ENCODE measurements at regions not wholly inside any gene's neighbourhood (a gene's known extent, or its start where the extent isn't known, plus 50 kb on each side); places are given as distances from the start of the nearest gene placed in this dataset.

GRCh38 chr15:35738370-35738769, 192.4 kb upstream of the DPH6 start:
- no peak overlapping the region for H3K4me3 ChIP-seq (ENCODE audit: severe bottlenecking)
- peak overlapping the region; percentile 36 for H3K27ac ChIP-seq (ENCODE audit: poor library complexity, severe bottlenecking)
- ATAC-seq (ENCODE audit: low read depth) (peak; percentile 63; the same call in 2 of the 3 replicates), DNase-seq (ENCODE audit: low spot score) (no peak)
- H3K36me3 ChIP-seq (ENCODE audit: low read depth): no peaks in the 10 kb centered on the region
- H3K4me1 ChIP-seq (ENCODE audit: insufficient read depth, poor library complexity, severe bottlenecking): peaks cover 17% of the 10 kb centered on the region
- no peaks in the 10 kb centered on the region for H3K27me3 ChIP-seq (ENCODE audit: insufficient read depth, poor library complexity, severe bottlenecking)
- TF ChIP-seq, protein P1, sequence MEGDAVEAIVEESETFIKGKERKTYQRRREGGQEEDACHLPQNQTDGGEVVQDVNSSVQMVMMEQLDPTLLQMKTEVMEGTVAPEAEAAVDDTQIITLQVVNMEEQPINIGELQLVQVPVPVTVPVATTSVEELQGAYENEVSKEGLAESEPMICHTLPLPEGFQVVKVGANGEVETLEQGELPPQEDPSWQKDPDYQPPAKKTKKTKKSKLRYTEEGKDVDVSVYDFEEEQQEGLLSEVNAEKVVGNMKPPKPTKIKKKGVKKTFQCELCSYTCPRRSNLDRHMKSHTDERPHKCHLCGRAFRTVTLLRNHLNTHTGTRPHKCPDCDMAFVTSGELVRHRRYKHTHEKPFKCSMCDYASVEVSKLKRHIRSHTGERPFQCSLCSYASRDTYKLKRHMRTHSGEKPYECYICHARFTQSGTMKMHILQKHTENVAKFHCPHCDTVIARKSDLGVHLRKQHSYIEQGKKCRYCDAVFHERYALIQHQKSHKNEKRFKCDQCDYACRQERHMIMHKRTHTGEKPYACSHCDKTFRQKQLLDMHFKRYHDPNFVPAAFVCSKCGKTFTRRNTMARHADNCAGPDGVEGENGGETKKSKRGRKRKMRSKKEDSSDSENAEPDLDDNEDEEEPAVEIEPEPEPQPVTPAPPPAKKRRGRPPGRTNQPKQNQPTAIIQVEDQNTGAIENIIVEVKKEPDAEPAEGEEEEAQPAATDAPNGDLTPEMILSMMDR (IDR thresholded peaks at IDR 0.05; ENCODE audit: poor library complexity, severe bottlenecking): no peak
- no peaks in the 10 kb centered on the region for H3K9me3 ChIP-seq (ENCODE audit: severe bottlenecking)

- H3K9me3 ChIP-seq (ENCODE audit: severe bottlenecking): no peaks in the 10 kb centered on the region
- DNase-seq (ENCODE audit: low spot score) (no peak), ATAC-seq (ENCODE audit: low read depth) (no peak)
- H3K4me1 ChIP-seq (ENCODE audit: insufficient read depth, poor library complexity, severe bottlenecking): peaks cover 17% of the 10 kb centered on the region
- no peak overlapping the region for H3K4me3 ChIP-seq (ENCODE audit: severe bottlenecking)
- H3K27ac ChIP-seq (ENCODE audit: poor library complexity, severe bottlenecking): no peak overlapping the region
- no peaks in the 10 kb centered on the region for H3K27me3 ChIP-seq (ENCODE audit: insufficient read depth, poor library complexity, severe bottlenecking)
- no peaks in the 10 kb centered on the region for H3K36me3 ChIP-seq (ENCODE audit: low read depth)
- TF ChIP-seq, protein P1 (IDR thresholded peaks at IDR 0.05; ENCODE audit: poor library complexity, severe bottlenecking): no peak
These were observed 194.8 kb upstream of the DPH6 start for GRCh38 chr15:35740761-35741160.

DNA sequence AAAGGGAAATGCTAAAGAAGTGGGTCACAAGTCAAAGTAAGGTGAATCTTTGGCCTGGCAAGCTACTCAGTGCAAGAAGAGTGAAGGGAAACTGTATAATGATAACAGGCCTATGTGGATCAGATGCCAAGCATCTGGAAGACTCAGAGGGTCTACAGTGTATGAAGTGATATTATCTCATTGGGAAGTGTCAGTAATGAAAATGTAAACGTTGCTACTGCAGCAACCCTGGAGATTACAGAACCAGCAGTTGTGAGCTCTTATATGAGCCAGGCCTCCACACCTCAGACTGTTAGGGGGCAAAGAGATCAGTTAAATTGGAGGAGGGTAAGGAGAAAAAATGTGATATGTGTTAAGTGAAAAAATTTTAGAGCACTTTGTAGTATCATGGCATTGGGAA, 195.4 kb upstream of the DPH6 start:
- H3K4me3 ChIP-seq (ENCODE audit: severe bottlenecking): no peak overlapping the region
- TF ChIP-seq, protein P1 (IDR thresholded peaks at IDR 0.05; ENCODE audit: poor library complexity, severe bottlenecking): no peak
- H3K4me1 ChIP-seq (ENCODE audit: insufficient read depth, poor library complexity, severe bottlenecking): peaks cover 17% of the 10 kb centered on the region
- H3K27me3 ChIP-seq (ENCODE audit: insufficient read depth, poor library complexity, severe bottlenecking): no peaks in the 10 kb centered on the region
- no peak overlapping the region for H3K27ac ChIP-seq (ENCODE audit: poor library complexity, severe bottlenecking)
- no peak for DNase-seq (ENCODE audit: low spot score)
- no peaks in the 10 kb centered on the region for H3K36me3 ChIP-seq (ENCODE audit: low read depth)
- ATAC-seq (ENCODE audit: low read depth): no peak
- H3K9me3 ChIP-seq (ENCODE audit: severe bottlenecking): no peaks in the 10 kb centered on the region

- DNase-seq (ENCODE audit: low spot score): no peak
- ATAC-seq (ENCODE audit: low read depth): no peak
- Histone ChIP-seq H3K4me1 (ENCODE audit: insufficient read depth, poor library complexity, severe bottlenecking) (peaks cover 13% of the 10 kb centered on the region), H3K9me3 (ENCODE audit: severe bottlenecking) (no peaks in the 10 kb centered on the region), H3K36me3 (ENCODE audit: low read depth) (no peaks in the 10 kb centered on the region), H3K4me3 (ENCODE audit: severe bottlenecking) (no peak overlapping the region), H3K27ac (ENCODE audit: poor library complexity, severe bottlenecking) (no peak overlapping the region), H3K27me3 (ENCODE audit: insufficient read depth, poor library complexity, severe bottlenecking) (no peaks in the 10 kb centered on the region)
- TF ChIP-seq, protein P1 (IDR thresholded peaks at IDR 0.05; ENCODE audit: poor library complexity, severe bottlenecking): no peak
These were observed 195.9 kb upstream of the DPH6 start for GRCh38 chr15:35741881-35742280.

DNA sequence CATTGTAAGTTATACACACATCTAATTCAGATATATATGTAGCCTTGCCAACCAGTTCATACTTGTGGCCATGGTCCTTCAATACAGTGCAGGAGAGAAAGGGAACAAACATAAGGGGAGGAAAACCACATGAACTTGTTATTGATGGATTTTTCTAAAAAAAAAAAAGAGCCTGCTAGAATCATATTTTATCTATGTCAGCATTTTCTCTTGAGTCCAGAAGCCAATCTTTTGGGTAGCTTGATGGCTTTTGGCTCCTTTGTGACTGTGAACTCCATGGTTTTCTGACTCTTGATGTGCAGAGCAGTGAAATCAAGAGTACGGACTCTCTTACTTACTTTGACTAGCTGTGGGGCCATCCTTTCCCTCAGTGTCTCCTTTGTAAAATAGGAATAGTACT, 197.4 kb upstream of the DPH6 start:
- H3K27me3 ChIP-seq (ENCODE audit: insufficient read depth, poor library complexity, severe bottlenecking): no peaks in the 10 kb centered on the region
- DNase-seq (ENCODE audit: low spot score): no peak
- H3K36me3 ChIP-seq (ENCODE audit: low read depth): no peaks in the 10 kb centered on the region
- no peak overlapping the region for H3K4me3 ChIP-seq (ENCODE audit: severe bottlenecking)
- H3K9me3 ChIP-seq (ENCODE audit: severe bottlenecking): no peaks in the 10 kb centered on the region
- ATAC-seq (ENCODE audit: low read depth): no peak
- TF ChIP-seq, protein P1 (IDR thresholded peaks at IDR 0.05; ENCODE audit: poor library complexity, severe bottlenecking): no peak
- H3K4me1 ChIP-seq (ENCODE audit: insufficient read depth, poor library complexity, severe bottlenecking): no peaks in the 10 kb centered on the region
- H3K27ac ChIP-seq (ENCODE audit: poor library complexity, severe bottlenecking): no peak overlapping the region
